Pons (tissue), 1 donor: ENCODE measurements at regions not wholly inside any gene's neighbourhood (a gene's known extent, or its start where the extent isn't known, plus 50 kb on each side); places are given as distances from the start of the nearest gene placed in this dataset.

ENCODE experiments used
- DNase-seq: peaks from one replicate; pipeline ENCODE4 v3.0.0-alpha.2; 2016; ENCODE audit warnings: low spot score

GRCh38 chr22:49261616-49262015 is 566.1 kb downstream of the BRD1 start:
- DNase-seq, result no peak

- DNase-seq, result no peak
These were observed 566.7 kb downstream of the BRD1 start for GRCh38 chr22:49260681-49261580.

GRCh38 chr22:49259839-49260615 is 567.6 kb downstream of the BRD1 start:
- no peak for DNase-seq

GRCh38 chr22:49258107-49259010 is 569.3 kb downstream of the BRD1 start:
- DNase-seq, result no peak

- DNase-seq, result no peak
These were observed 570.1 kb downstream of the BRD1 start for GRCh38 chr22:49257551-49257961.

GRCh38 chr22:49255741-49256318 is 571.8 kb downstream of the BRD1 start:
- no peak for DNase-seq

GRCh38 chr22:49255154-49255553 is 572.5 kb downstream of the BRD1 start:
- no peak for DNase-seq

GRCh38 chr22:49253656-49254055 is 574.0 kb downstream of the BRD1 start:
- no peak for DNase-seq

- no peak for DNase-seq
These were observed 576.3 kb downstream of the BRD1 start for GRCh38 chr22:49251371-49251770.

- no peak for DNase-seq
These were observed 580.3 kb downstream of the BRD1 start for GRCh38 chr22:49247194-49247924.

GRCh38 chr22:49244466-49245420 is 582.9 kb downstream of the BRD1 start:
- no peak for DNase-seq

- DNase-seq, result no peak
These were observed 583.7 kb downstream of the BRD1 start for GRCh38 chr22:49243965-49244364.

- DNase-seq, result no peak
These were observed 584.3 kb downstream of the BRD1 start for GRCh38 chr22:49243335-49243734.

- DNase-seq, result no peak
These were observed 585.2 kb downstream of the BRD1 start for GRCh38 chr22:49242480-49242879.

- DNase-seq, result no peak
These were observed 586.4 kb downstream of the BRD1 start for GRCh38 chr22:49241174-49241851.

GRCh38 chr22:49240472-49240871 is 587.2 kb downstream of the BRD1 start:
- DNase-seq, result no peak

GRCh38 chr22:49240016-49240380 is 587.7 kb downstream of the BRD1 start:
- DNase-seq, result no peak

- no peak for DNase-seq
These were observed 588.2 kb downstream of the BRD1 start for GRCh38 chr22:49239264-49240015.
